Trophoblast cell (in vitro differentiated cells and primary cell): ENCODE measurements at regions not wholly inside any gene's neighbourhood (a gene's known extent, or its start where the extent isn't known, plus 50 kb on each side); places are given as distances from the start of the nearest gene placed in this dataset.

Experiments used
- DNase-seq, 2 donors: peaks; one replicate each; pipeline ENCODE4 v3.0.0-alpha.2; 2016
- H2AFZ ChIP-seq: 2 replicates; pipeline ENCODE4 v1.6.1; 2013; ENCODE audit warnings: low read length, moderate library complexity, mild to moderate bottlenecking; ENCODE audit not compliant: insufficient read depth, poor library complexity
- H2AK5ac ChIP-seq: 2 replicates; pipeline ENCODE4 v1.6.1; 2013; ENCODE audit warnings: mild to moderate bottlenecking, low read length
- H2BK120ac ChIP-seq: 2 replicates; pipeline ENCODE4 v1.6.1; 2013; ENCODE audit warnings: low read length, mild to moderate bottlenecking, moderate library complexity; ENCODE audit not compliant: insufficient read depth, poor library complexity
- H2BK12ac ChIP-seq: 2 replicates; pipeline ENCODE4 v1.6.1; 2013; ENCODE audit warnings: mild to moderate bottlenecking, low read length, moderate library complexity
- H2BK5ac ChIP-seq: 2 replicates; pipeline ENCODE4 v1.6.1; 2013; ENCODE audit warnings: low read length, low read depth, moderate library complexity, mild to moderate bottlenecking; ENCODE audit not compliant: poor library complexity
- H3K14ac ChIP-seq: 2 replicates; pipeline ENCODE4 v1.6.1; 2013; ENCODE audit warnings: mild to moderate bottlenecking, low read length
- H3K18ac ChIP-seq: 2 replicates; pipeline ENCODE4 v1.6.1; 2013; ENCODE audit warnings: mild to moderate bottlenecking, low read length
- H3K23ac ChIP-seq: 2 replicates; pipeline ENCODE4 v1.6.1; 2013; ENCODE audit warnings: low read length
- H3K27ac ChIP-seq: 2 replicates; pipeline ENCODE4 v1.5.1; 2013; ENCODE audit warnings: low read depth, mild to moderate bottlenecking, inconsistent platforms, low read length, moderate library complexity
- H3K27me3 ChIP-seq: 2 replicates; pipeline ENCODE4 v1.6.1; 2013; ENCODE audit warnings: inconsistent platforms, mild to moderate bottlenecking, low read length, moderate library complexity; ENCODE audit not compliant: insufficient read depth
- H3K36me3 ChIP-seq, 2 experiments: 1 replicate in 1 of 2; 2 replicates in 1 of 2; pipeline ENCODE4 v1.6.1; 2013; ENCODE audit warnings: low read length in 2 of 2, mild to moderate bottlenecking in 2 of 2, moderate library complexity in 1 of 2; ENCODE audit not compliant: insufficient read depth in 2 of 2, control insufficient read depth in 1 of 2
- H3K4ac ChIP-seq: 2 replicates; pipeline ENCODE4 v1.6.1; 2013; ENCODE audit warnings: low read depth, mild to moderate bottlenecking, low read length, moderate library complexity
- H3K4me1 ChIP-seq, 2 experiments: 1 replicate in 1 of 2; 2 replicates in 1 of 2; pipeline ENCODE4 v1.6.1; 2013; ENCODE audit warnings: low read length in 2 of 2, mild to moderate bottlenecking in 2 of 2, moderate library complexity in 1 of 2; ENCODE audit not compliant: insufficient read depth in 2 of 2, control insufficient read depth in 1 of 2
- H3K4me2 ChIP-seq: 2 replicates; pipeline ENCODE4 v1.6.1; 2013; ENCODE audit warnings: inconsistent platforms, mild to moderate bottlenecking, low read length, moderate library complexity
- H3K4me3 ChIP-seq: 2 replicates; pipeline ENCODE4 v1.5.1; 2013; ENCODE audit warnings: mild to moderate bottlenecking, low read depth, low read length, inconsistent platforms
- H3K79me1 ChIP-seq: one replicate; pipeline ENCODE4 v1.6.1; 2013; ENCODE audit warnings: low read length
- H3K79me2 ChIP-seq: 2 replicates; pipeline ENCODE4 v1.6.1; 2013; ENCODE audit warnings: low read length, mild to moderate bottlenecking; ENCODE audit not compliant: control insufficient read depth, insufficient read depth, poor library complexity
- H3K9ac ChIP-seq: 2 replicates; pipeline ENCODE4 v1.6.1; 2013; ENCODE audit warnings: mild to moderate bottlenecking, low read length
- H3K9me3 ChIP-seq: 2 replicates; pipeline ENCODE4 v1.6.1; 2013; ENCODE audit warnings: low read depth, mild to moderate bottlenecking, control low read depth, inconsistent platforms, low read length; ENCODE audit not compliant: insufficient read depth
- H4K12ac ChIP-seq: 2 replicates; pipeline ENCODE4 v1.6.1; 2013; ENCODE audit warnings: low read depth, mild to moderate bottlenecking, low read length, moderate library complexity
- H4K8ac ChIP-seq: 2 replicates; pipeline ENCODE4 v1.6.1; 2013; ENCODE audit warnings: low read depth, mild to moderate bottlenecking, low read length, moderate library complexity
- H4K91ac ChIP-seq: one replicate; pipeline ENCODE4 v1.6.1; 2013; ENCODE audit warnings: low read depth, mild to moderate bottlenecking, low read length, moderate library complexity
- WGBS: extraction: QIAGEN DNeasy Blood & Tissue Kit; methylation state at CpG from one replicate; pipeline ENCODE4 v1.1.7; 2013; ENCODE audit warnings: missing lambda C conversion rate; ENCODE audit not compliant: insufficient read length, insufficient coverage; ENCODE audit errors: extremely low coverage; 5-methylcytosine and 5-hydroxymethylcytosine counted together

DNA sequence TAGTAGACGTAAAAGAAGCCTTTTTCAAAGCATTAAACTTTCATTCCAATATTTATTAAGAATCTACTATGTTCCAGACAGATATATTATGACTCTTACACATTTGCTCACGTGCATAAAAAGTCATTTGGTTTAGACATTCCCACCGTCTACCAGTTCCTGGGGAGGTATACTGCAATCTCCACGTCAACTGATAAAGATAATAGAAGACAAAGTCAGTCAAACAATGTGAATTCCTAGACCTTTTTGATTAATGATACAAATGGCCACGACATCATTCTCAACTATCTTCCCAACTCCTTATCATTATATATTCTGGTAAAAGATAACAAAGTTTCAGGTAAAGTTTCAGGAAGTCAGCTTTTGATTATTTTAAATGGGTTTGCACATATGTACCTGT lies 69.0 kb downstream of the SIPA1L2 start:
- no peak overlapping the region for H4K12ac ChIP-seq
- no peaks in the 10 kb centered on the region for H3K27me3 ChIP-seq

GRCh38 chr1:232558954-232559353 lies 71.0 kb downstream of the SIPA1L2 start:
- DNase-seq: no peak
- Histone ChIP-seq H3K9ac (no peak overlapping the region), H4K91ac (no peak overlapping the region), H3K4me1 (peaks cover 11 to 25% of the 10 kb centered on the region in 2 experiments), H3K27ac (no peak overlapping the region), H3K14ac (no peak overlapping the region), H3K4me3 (no peak overlapping the region), H4K8ac (no peak overlapping the region), H2BK12ac (no peak overlapping the region), H3K9me3 (no peaks in the 10 kb centered on the region), H2BK5ac (no peak overlapping the region), H3K27me3 (no peaks in the 10 kb centered on the region), H2AFZ (no peak overlapping the region), H3K4ac (no peak overlapping the region), H3K79me1 (no peaks in the 10 kb centered on the region), H3K4me2 (no peak overlapping the region), H3K79me2 (peaks cover 3% of the 10 kb centered on the region), H4K12ac (no peak overlapping the region), H2BK120ac (no peak overlapping the region), H2AK5ac (no peak overlapping the region), H3K18ac (no peak overlapping the region), H3K36me3 (no peaks in the 10 kb centered on the region), H3K23ac (no peak overlapping the region)
- WGBS: no CpG with 5 or more reads among the region's 1 CpG

More for the DNA sequence above, 69.0 kb downstream of the SIPA1L2 start:
- no peak overlapping the region for H3K4me2 ChIP-seq
- no peak overlapping the region for H3K23ac ChIP-seq
- H3K14ac ChIP-seq: no peak overlapping the region
- no CpG with 5 or more reads among the region's 5 CpGs for WGBS
- H3K36me3 ChIP-seq: no peaks in the 10 kb centered on the region
- no peak overlapping the region for H4K8ac ChIP-seq
- H3K4ac ChIP-seq: no peak overlapping the region
- DNase-seq: no peak
- no peak overlapping the region for H3K4me3 ChIP-seq
- peaks cover 4% of the 10 kb centered on the region for H3K79me2 ChIP-seq
- no peak overlapping the region for H3K27ac ChIP-seq
- H2AK5ac ChIP-seq: no peak overlapping the region
- H4K91ac ChIP-seq: no peak overlapping the region
- H2BK120ac ChIP-seq: no peak overlapping the region
- peaks cover 1% of the 10 kb centered on the region for H3K79me1 ChIP-seq
- peaks cover 10 to 15% of the 10 kb centered on the region in 2 experiments for H3K4me1 ChIP-seq
- H3K9me3 ChIP-seq: no peaks in the 10 kb centered on the region
- no peak overlapping the region for H2AFZ ChIP-seq
- no peak overlapping the region for H2BK12ac ChIP-seq
- no peak overlapping the region for H3K18ac ChIP-seq
- no peak overlapping the region for H3K9ac ChIP-seq
- H2BK5ac ChIP-seq: no peak overlapping the region

DNA sequence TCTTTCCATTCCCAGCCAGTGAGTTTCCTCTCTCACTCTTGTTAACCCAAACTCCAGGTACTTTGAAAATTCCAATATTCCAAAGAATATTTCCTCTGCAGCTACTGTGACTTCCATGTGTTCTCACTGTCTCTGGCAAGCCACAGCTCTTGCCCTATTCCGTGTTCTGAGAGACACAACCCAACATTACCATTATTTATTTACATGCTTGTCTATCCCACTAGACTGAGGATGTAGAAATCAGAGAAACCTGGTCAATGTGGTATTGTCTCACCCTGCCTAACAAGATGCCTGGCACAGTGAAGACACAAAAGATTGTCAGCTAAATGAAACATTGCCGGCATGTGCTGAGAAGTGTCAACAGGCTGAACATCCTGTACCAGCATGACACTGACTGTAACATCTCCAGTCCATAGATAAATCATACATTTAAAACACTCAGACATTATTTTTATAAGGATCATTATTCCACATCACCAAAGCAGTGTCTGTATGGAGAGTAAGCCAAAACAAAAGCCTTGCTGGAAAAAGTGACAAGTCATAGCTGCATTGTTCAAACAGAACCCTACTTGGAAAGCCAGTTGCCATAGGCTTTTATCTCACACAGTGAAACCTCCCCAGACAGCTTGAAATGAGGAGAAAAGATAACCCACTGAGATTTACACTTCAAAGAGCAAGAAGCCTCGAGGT lies 72.3 kb downstream of the SIPA1L2 start:
- no CpG with 5 or more reads among the region's 3 CpGs for WGBS
- no peak for DNase-seq
- Histone ChIP-seq H3K27me3 (no peaks in the 10 kb centered on the region), H3K4me1 (peaks cover 19 to 33% of the 10 kb centered on the region in 2 experiments), H2BK120ac (no peak overlapping the region), H3K4me3 (no peak overlapping the region), H3K23ac (no peak overlapping the region), H4K8ac (no peak overlapping the region), H4K91ac (no peak overlapping the region), H3K4me2 (no peak overlapping the region), H4K12ac (no peak overlapping the region), H3K4ac (no peak overlapping the region), H3K9ac (no peak overlapping the region), H3K9me3 (no peaks in the 10 kb centered on the region), H3K79me2 (peaks cover 6% of the 10 kb centered on the region), H3K18ac (no peak overlapping the region), H3K36me3 (peaks cover 2 to 4% of the 10 kb centered on the region in 2 experiments), H2BK12ac (no peak overlapping the region), H3K27ac (no peak overlapping the region), H3K14ac (no peak overlapping the region), H3K79me1 (peaks cover 6% of the 10 kb centered on the region), H2AFZ (no peak overlapping the region), H2BK5ac (no peak overlapping the region), H2AK5ac (no peak overlapping the region)

DNA sequence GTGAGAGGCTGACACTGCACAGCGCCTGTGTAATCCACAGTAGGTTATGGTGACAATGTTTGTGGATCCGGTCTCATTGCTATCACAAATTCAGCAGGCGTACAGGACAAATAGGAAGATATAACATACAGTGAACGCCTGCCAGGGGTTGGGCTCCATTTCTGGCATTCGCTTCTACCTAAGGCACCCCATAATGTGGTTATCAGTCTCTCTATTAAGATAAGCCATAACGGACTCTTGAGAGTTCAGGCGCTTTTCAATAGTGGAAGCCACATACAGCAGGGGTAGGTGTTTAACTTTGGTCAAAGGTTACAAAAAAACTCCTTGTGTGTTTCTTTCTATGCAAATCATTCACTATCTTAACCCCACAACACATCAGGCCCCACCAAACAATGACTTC lies 72.8 kb downstream of the SIPA1L2 start:
- Histone ChIP-seq H2BK12ac (peak overlapping the region; percentile 3), H4K8ac (no peak overlapping the region), H3K79me1 (peaks cover 8% of the 10 kb centered on the region), H2BK120ac (no peak overlapping the region), H3K79me2 (peaks cover 6% of the 10 kb centered on the region), H3K18ac (peak overlapping the region; percentile 56), H3K23ac (no peak overlapping the region), H3K9me3 (no peaks in the 10 kb centered on the region), H3K27me3 (no peaks in the 10 kb centered on the region), H3K4ac (no peak overlapping the region), H3K4me3 (no peak overlapping the region), H3K4me1 (peaks cover 22 to 36% of the 10 kb centered on the region in 2 experiments), H3K36me3 (peaks cover 2 to 4% of the 10 kb centered on the region in 2 experiments), H2AK5ac (no peak overlapping the region), H2AFZ (no peak overlapping the region), H3K27ac (no peak overlapping the region), H4K12ac (no peak overlapping the region), H3K4me2 (no peak overlapping the region), H3K9ac (no peak overlapping the region), H4K91ac (no peak overlapping the region), H2BK5ac (no peak overlapping the region), H3K14ac (peak overlapping the region; percentile 2)
- WGBS: no CpG with 5 or more reads among the region's 7 CpGs
- DNase-seq: no peak
